HEK293 (cell line): ENCODE measurements at regions not wholly inside any gene's neighbourhood (a gene's known extent, or its start where the extent isn't known, plus 50 kb on each side); places are given as distances from the start of the nearest gene placed in this dataset.
"Not testable (repeated sequence)": the region's sequence is repeated elsewhere in the genome, so short reads cannot be mapped to it uniquely, and the experiment has no call there.

Source experiments
- CTCF ChIA-PET: fragments of 350-600 bp; formaldehyde crosslinking; extraction: SDS; loops from one replicate; lab custom pipeline; 2021; ENCODE audit warnings: antibody characterized with exemption; lab: Yijun Ruan, JAX
- POLR2A ChIA-PET: fragments of 300-600 bp; formaldehyde crosslinking; extraction: SDS; loops from one replicate; lab custom pipeline; 2020; ENCODE audit warnings: antibody characterized with exemption, inconsistent platforms; lab: Yijun Ruan, JAX
- H3K27ac ChIP-seq: fragments of 200-500 bp; sonication (Bioruptor generic); 2 replicates; pipeline ENCODE4 v1.5.1; 2014; ENCODE audit warnings: low read depth, low read length, control low read depth, inconsistent platforms; ENCODE audit errors: extremely low read depth
- H3K36me3 ChIP-seq, 2 experiments: fragments of 200-500 bp in 1 of 2; sonication (Bioruptor generic) in 1 of 2; 1 replicate in 1 of 2; 2 replicates in 1 of 2; pipeline ENCODE4 v1.5.1; 2014 to 2017; ENCODE audit warnings: inconsistent platforms in 2 of 2, low read length in 2 of 2; ENCODE audit not compliant: control insufficient read depth in 2 of 2, insufficient read depth in 1 of 2
- H3K4me1 ChIP-seq: fragments of 200-500 bp; sonication (Bioruptor generic); 2 replicates; pipeline ENCODE4 v1.5.1; 2014; ENCODE audit warnings: mild to moderate bottlenecking, low read length, inconsistent platforms; ENCODE audit not compliant: control insufficient read depth, insufficient read depth
- H3K4me3 ChIP-seq: 2 replicates; pipeline ENCODE4 v1.5.1; 2011; ENCODE audit warnings: low read depth, mild to moderate bottlenecking, control low read depth, low read length, moderate library complexity
- H3K9me3 ChIP-seq: fragments of 200-500 bp; sonication (Bioruptor generic); 2 replicates; pipeline ENCODE4 v1.5.1; 2014; ENCODE audit warnings: low read depth, low read length, inconsistent platforms; ENCODE audit not compliant: control insufficient read depth, insufficient read depth
- SP2 ChIP-seq: fragments of 450-650 bp; formaldehyde crosslinking; IDR thresholded peaks from 2 replicates; pipeline ENCODE4 v1.5.1; 2016; ENCODE audit warnings: missing biosample characterization, missing genetic modification characterization
- ZBTB26 ChIP-seq: fragments of 450-650 bp; formaldehyde crosslinking; optimal IDR thresholded peaks from 2 replicates; pipeline ENCODE3; 2016; ENCODE audit warnings: missing biosample characterization, mild to moderate bottlenecking, missing genetic modification characterization

GRCh38 chr3:195989921-195990840, 81.8 kb upstream of the TNK2 start:
- CTCF ChIA-PET, H3K36me3 ChIP-seq, H3K9me3 ChIP-seq, H3K4me1 ChIP-seq, POLR2A ChIA-PET: not testable (repeated sequence)
- peak overlapping the region; percentile 37; the same call in 1 of the 2 replicates for H3K27ac ChIP-seq
- peak overlapping the region; percentile 58 for H3K4me3 ChIP-seq
- peak; percentile 44 for TF ChIP-seq SP2
- peak; percentile 75 for TF ChIP-seq ZBTB26 (tag by site-specific recombination)

GRCh38 chr3:195989197-195989920, 81.0 kb upstream of the TNK2 start:
- CTCF ChIA-PET, H3K36me3 ChIP-seq, H3K27ac ChIP-seq, H3K9me3 ChIP-seq, H3K4me1 ChIP-seq, POLR2A ChIA-PET: not testable (repeated sequence)
- peak overlapping the region; percentile 58 for H3K4me3 ChIP-seq

- POLR2A ChIA-PET, CTCF ChIA-PET, H3K4me3 ChIP-seq: not testable (repeated sequence)
Measured at GRCh38 chr3:195988764-195989163, 80.4 kb upstream of the TNK2 start.

GRCh38 chr3:195987001-195987400, 78.7 kb upstream of the TNK2 start:
- peaks cover 0 to 13% of the 10 kb centered on the region in 2 experiments; a peak in 1 of 3 replicates for H3K36me3 ChIP-seq
- CTCF ChIA-PET, H3K9me3 ChIP-seq, H3K4me3 ChIP-seq, H3K27ac ChIP-seq, H3K4me1 ChIP-seq, POLR2A ChIA-PET: not testable (repeated sequence)

More at GRCh38 chr3:195988764-195989163, 80.4 kb upstream of the TNK2 start:
- not testable (repeated sequence) for H3K27ac ChIP-seq, H3K4me1 ChIP-seq, H3K36me3 ChIP-seq, H3K9me3 ChIP-seq

DNA sequence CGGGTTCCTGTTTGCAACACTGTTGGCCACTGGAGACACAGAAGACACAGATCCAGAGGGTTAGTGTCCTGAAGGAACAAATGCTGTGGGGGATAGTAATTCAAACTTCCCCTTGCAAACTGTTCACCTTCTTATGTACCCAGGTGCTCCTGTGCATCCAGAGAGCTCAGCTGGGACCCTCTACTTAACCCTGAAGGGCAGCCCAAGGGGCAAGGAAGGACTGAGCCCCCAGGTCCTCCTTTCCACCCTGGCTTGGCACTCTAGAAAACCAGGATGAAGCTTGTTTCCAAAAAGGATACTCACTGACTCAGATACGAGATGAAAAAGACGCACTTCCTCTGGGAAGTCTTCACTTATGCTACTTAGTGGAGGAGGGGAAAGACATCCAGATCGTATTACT, 78.2 kb upstream of the TNK2 start:
- POLR2A ChIA-PET, CTCF ChIA-PET, H3K9me3 ChIP-seq, H3K4me1 ChIP-seq, H3K4me3 ChIP-seq, H3K27ac ChIP-seq: not testable (repeated sequence)
- peaks cover 0 to 16% of the 10 kb centered on the region in 2 experiments; a peak in 1 of 3 replicates for H3K36me3 ChIP-seq

DNA sequence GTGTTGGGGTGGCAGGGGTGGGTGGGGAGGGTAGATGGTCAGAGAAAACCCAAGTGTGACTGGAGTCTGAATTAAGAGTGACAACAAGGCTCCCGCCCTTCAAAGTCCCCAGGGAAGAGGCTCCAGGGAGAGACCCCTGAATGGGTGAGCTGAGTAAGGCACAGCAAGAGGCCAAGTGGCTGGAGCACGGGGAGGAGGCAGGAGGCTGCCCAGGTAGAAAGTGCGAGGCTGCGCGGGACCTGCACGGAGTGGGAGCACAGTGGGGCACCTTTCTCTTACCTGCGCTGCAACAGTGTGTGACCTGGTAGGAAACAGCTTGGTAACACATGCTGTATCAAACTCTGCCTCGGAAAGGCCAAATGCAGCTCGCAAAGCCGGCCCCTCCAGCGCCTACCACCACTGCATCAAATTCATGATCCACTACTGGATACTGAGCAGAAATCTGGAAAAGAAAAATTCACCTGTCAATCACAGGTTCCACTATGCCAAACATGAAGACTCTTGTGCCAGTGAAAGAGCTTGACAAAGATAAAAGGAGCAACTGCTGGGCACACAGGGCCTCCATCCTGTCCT, 77.1 kb upstream of the TNK2 start:
- CTCF ChIA-PET, H3K9me3 ChIP-seq, H3K27ac ChIP-seq, POLR2A ChIA-PET, H3K4me1 ChIP-seq, H3K4me3 ChIP-seq: not testable (repeated sequence)
- peaks cover 0 to 16% of the 10 kb centered on the region in 2 experiments; a peak in 1 of 3 replicates for H3K36me3 ChIP-seq

GRCh38 chr3:195984392-195985030, 76.2 kb upstream of the TNK2 start:
- H3K4me3 ChIP-seq, H3K4me1 ChIP-seq, POLR2A ChIA-PET, CTCF ChIA-PET, H3K27ac ChIP-seq, H3K9me3 ChIP-seq: not testable (repeated sequence)
- peaks cover 0 to 18% of the 10 kb centered on the region in 2 experiments; a peak in 1 of 3 replicates for H3K36me3 ChIP-seq

- POLR2A ChIA-PET, H3K4me3 ChIP-seq, CTCF ChIA-PET: not testable (repeated sequence)
Measured at GRCh38 chr3:195983880-195984279, 75.5 kb upstream of the TNK2 start.

GRCh38 chr3:195982754-195983153, 74.4 kb upstream of the TNK2 start:
- CTCF ChIA-PET = not testable (repeated sequence)

More at GRCh38 chr3:195983880-195984279, 75.5 kb upstream of the TNK2 start:
- H3K9me3 ChIP-seq, H3K4me1 ChIP-seq, H3K27ac ChIP-seq: not testable (repeated sequence)
- H3K36me3 ChIP-seq = peaks cover 0 to 21% of the 10 kb centered on the region in 2 experiments; a peak in 1 of 3 replicates

More at GRCh38 chr3:195982754-195983153, 74.4 kb upstream of the TNK2 start:
- H3K27ac ChIP-seq, POLR2A ChIA-PET, H3K9me3 ChIP-seq, H3K4me3 ChIP-seq, H3K4me1 ChIP-seq: not testable (repeated sequence)
- H3K36me3 ChIP-seq = peaks cover 0 to 23% of the 10 kb centered on the region in 2 experiments; a peak in 1 of 3 replicates
